Stimulated activated naive CD8-positive, alpha-beta T cell treated with anti-CD3 and anti-CD28 coated beads, Interleukin-15, amount 100 ng/mL, for 72 hours (primary cell): ENCODE measurements at regions not wholly inside any gene's neighbourhood (a gene's known extent, or its start where the extent isn't known, plus 50 kb on each side); places are given as distances from the start of the nearest gene placed in this dataset.
A peak's percentile ranks its signal among the peaks of the same experiment; 100 is the strongest.
"Not testable (repeated sequence)": the region's sequence is repeated elsewhere in the genome, so short reads cannot be mapped to it uniquely, and the experiment has no call there.

Experiments used
- ATAC-seq: fragments of 150-1000 bp; cut with Tn5 transposase; 2 replicates; pipeline ENCODE4 v1.10.0; 2021; ENCODE audit warnings: mild to moderate bottlenecking, moderate library complexity
- DNase-seq, 2 donors: peaks; one replicate each; pipeline ENCODE4 v3.0.0; 2021 to 2022
- H3K27ac Mint-ChIP-seq, 2 donors: one replicate each; pipeline ENCODE4 v1.8.0; 2022; ENCODE audit warnings: mild to moderate bottlenecking in 2 of 2, mixed read lengths in 2 of 2, moderate library complexity in 2 of 2
- H3K27me3 Mint-ChIP-seq: one replicate; pipeline ENCODE4 v1.8.0; 2022; ENCODE audit warnings: mixed read lengths
- H3K4me1 Mint-ChIP-seq: one replicate; pipeline ENCODE4 v1.8.0; 2022; ENCODE audit warnings: mild to moderate bottlenecking, mixed read lengths
- H3K4me3 Mint-ChIP-seq, 2 donors: one replicate each; pipeline ENCODE4 v1.8.0; 2022; ENCODE audit warnings: mild to moderate bottlenecking in 2 of 2, mixed read lengths in 2 of 2, moderate library complexity in 1 of 2
- H3K9me3 Mint-ChIP-seq, 2 donors: one replicate each; pipeline ENCODE4 v1.8.0; 2022; ENCODE audit warnings: mixed read lengths in 2 of 2

DNA sequence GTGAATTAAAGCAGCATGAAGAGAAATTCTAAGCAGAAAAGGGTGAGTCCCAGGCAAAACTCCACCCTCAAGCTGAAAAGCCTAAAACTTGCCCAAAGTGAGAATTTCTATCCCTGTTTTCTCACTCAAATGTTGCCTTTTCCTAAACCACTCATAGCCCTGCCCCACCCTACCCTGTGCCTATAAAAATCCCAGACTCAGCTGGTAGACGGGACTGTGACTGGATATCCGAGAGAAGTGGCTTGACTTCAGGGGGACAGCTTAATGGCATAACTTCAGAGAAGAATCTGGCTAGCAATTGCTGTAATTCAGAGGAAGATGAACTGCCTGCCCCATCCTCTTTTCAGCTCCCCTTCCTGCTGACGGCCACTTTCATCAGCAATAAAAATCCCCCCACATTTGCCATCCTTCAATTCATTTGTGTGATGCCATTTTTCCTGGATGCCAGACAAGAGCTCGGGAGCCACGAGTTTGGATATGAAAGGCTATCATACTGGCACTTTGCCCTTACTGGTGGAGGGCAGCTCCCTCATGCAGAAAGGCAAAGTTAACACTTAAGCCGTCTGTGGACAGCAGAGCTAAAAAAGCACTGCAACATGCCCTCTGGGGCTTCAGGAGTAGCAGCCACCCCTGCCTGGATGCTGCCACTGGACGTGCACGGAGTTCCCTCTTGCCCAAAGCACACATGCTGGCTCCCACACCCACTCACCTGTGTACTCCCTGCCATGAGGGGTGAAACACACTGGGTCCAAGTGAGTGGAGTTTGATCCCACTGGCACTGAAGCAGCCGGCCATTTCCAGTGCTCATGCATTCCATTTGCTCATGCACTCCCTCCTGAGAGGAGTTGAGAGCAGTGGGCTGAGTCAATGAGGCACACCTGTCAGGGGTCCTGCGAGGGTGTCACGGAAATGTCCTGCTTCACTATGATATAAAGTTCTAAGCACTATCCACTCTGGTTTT, 670.6 kb downstream of the PLOD2 start:
- Mint-ChIP-seq H3K27ac (no peak overlapping the region), H3K27me3 (no peaks in the 10 kb centered on the region), H3K4me1 (no peaks in the 10 kb centered on the region), H3K9me3 (peaks cover 0 to 4% of the 10 kb centered on the region in 2 donors), H3K4me3 (no peak overlapping the region)
- DNase-seq (no peak), ATAC-seq (no peak)

DNA sequence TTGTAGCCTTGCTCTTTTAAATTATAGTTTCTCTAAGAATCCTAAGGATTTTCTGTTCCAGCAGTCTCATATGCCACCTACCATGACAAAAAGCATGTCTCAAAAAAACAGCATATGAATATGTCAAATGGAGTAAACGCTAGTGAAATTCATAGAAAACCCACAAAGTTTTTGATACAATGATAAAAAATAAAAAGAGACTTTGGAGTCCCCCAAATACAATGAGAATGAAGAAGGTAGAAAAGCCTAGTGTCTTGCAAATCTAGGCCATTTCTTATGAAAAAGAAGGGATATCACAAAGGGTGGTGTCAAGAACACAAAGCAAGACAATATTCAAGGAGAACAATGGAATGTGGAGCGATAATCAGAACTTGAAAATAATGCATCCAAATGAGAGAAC, 668.5 kb downstream of the PLOD2 start:
- Mint-ChIP-seq H3K27ac (no peak overlapping the region), H3K4me3 (no peak overlapping the region), H3K4me1 (no peaks in the 10 kb centered on the region), H3K27me3 (no peaks in the 10 kb centered on the region), H3K9me3 (peaks cover 0 to 4% of the 10 kb centered on the region in 2 donors)
- DNase-seq (no peak), ATAC-seq (no peak)

DNA sequence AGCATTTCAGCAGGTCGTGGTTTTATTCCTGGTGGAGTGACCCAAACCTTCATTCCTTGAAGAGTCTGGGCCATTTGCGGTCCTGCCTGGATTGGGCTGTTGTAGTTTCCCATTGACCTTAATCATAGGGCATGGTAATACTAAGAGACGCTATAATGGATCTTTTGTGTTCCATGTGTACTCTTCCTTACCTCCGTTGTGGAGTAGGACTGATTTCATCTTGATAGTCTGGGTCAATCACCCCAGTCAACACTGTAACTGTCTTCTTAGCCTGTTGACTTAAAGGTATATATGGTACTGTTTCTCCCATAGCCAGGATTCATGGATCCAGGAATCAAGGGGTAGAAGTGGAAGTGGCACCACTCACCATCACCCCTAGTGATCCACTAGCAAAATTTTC, 643.6 kb downstream of the PLOD2 start:
- ATAC-seq, H3K4me1 Mint-ChIP-seq, H3K27ac Mint-ChIP-seq, H3K4me3 Mint-ChIP-seq, H3K27me3 Mint-ChIP-seq, DNase-seq, H3K9me3 Mint-ChIP-seq: not testable (repeated sequence)

DNA sequence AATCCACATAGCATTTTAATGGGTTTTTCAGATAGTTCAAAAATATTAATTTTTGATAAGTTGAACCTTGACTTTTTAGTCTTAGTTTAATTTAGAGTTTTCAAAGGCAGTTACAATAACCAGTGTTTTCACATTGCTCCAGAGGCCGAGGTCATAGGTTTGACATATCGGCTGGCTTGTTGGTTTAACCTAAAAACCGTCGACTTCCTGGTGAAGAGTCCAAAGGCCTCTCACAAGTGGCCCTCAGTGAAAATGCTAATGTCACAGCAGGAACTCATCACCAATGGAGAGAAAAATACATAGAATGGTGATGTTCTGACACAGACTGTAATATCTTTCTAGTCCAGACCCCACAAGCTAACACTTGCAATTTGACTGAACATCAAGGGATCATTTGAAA, 642.3 kb downstream of the PLOD2 start:
- DNase-seq, result no peak
- no peaks in the 10 kb centered on the region for H3K4me1 Mint-ChIP-seq
- no peak overlapping the region for H3K27ac Mint-ChIP-seq
- ATAC-seq, result no peak
- H3K4me3 Mint-ChIP-seq, result no peak overlapping the region
- H3K27me3 Mint-ChIP-seq, result no peaks in the 10 kb centered on the region
- no peaks in the 10 kb centered on the region for H3K9me3 Mint-ChIP-seq

- ATAC-seq (no peak), DNase-seq (no peak)
- Mint-ChIP-seq H3K9me3 (no peaks in the 10 kb centered on the region), H3K4me3 (no peak overlapping the region), H3K27me3 (no peaks in the 10 kb centered on the region), H3K27ac (no peak overlapping the region), H3K4me1 (no peaks in the 10 kb centered on the region)
Measured at GRCh38 chr3:145519398-145520047, 641.5 kb downstream of the PLOD2 start.

DNA sequence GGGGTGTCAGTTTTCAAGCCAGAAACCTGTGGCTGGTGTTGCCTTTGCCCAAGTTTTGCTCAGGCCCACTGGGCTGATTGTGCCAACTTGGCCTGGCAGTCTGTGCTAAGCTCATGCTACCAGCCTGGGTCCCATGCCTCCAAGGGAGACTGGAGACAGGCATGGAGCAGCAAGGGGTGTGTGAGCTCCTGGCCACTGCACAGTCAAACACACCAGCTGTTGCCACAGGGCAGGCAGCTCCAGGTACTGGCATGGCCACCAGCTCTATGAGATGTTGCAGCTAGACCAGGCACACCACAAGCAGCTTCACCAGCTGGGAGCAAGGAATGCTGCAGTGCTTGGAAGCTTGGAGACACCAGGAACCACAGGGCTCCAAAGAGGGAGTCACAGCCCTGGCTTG, 638.8 kb downstream of the PLOD2 start:
- Mint-ChIP-seq H3K4me3 (no peak overlapping the region), H3K27me3 (no peaks in the 10 kb centered on the region), H3K9me3 (no peaks in the 10 kb centered on the region), H3K27ac (no peak overlapping the region), H3K4me1 (no peaks in the 10 kb centered on the region)
- DNase-seq (no peak), ATAC-seq (peak; percentile 7)

- Mint-ChIP-seq H3K27me3 (no peaks in the 10 kb centered on the region), H3K27ac (no peak overlapping the region), H3K4me3 (no peak overlapping the region), H3K4me1 (no peaks in the 10 kb centered on the region), H3K9me3 (no peaks in the 10 kb centered on the region)
- ATAC-seq (peak; percentile 26), DNase-seq (no peak)
Measured at GRCh38 chr3:145522893-145523651, 637.9 kb downstream of the PLOD2 start.

DNA sequence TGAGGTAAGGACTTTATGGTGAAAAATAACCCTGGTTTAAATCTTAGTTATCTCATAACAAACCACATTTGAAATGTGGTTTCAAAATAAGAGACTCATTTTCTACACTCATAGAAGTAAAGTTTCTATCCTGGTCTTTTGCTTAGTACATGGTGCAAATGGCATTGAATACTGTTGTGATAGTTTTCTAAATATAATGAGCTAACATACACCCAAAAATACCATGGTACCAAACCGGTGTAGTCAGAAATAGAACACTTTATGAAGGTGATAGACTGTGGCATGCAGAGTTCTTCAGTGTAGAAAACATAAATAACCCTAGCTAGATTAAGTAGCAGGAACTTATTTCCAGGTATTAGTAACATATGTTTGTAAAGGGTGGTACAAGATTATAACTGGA, 629.4 kb downstream of the PLOD2 start:
- no peaks in the 10 kb centered on the region for H3K4me1 Mint-ChIP-seq
- no peak for DNase-seq
- H3K9me3 Mint-ChIP-seq, result peaks cover 0 to 7% of the 10 kb centered on the region in 2 donors
- ATAC-seq, result no peak
- no peaks in the 10 kb centered on the region for H3K27me3 Mint-ChIP-seq
- H3K27ac Mint-ChIP-seq, result no peak overlapping the region
- H3K4me3 Mint-ChIP-seq, result no peak overlapping the region

DNA sequence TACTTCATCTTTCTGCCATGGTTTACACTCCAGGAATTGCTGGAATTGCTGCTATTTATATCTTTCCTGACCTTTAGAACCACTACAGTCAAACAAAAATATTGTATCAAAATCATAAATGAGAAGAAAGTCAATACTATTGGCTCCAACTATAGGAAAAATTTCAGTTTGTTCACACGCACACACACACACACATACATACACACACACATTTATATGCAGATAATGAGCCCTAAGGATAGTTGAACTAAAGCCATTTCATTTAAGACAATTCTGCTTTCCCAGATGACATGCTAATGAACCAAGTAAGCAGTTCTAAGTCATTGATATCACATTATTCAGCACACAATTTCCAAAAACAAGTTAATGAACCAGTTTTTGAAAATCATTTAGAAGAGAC, 627.3 kb downstream of the PLOD2 start:
- Mint-ChIP-seq H3K27ac (no peak overlapping the region), H3K27me3 (no peaks in the 10 kb centered on the region), H3K4me3 (no peak overlapping the region), H3K9me3 (peaks cover 4 to 12% of the 10 kb centered on the region in 2 donors), H3K4me1 (no peaks in the 10 kb centered on the region)
- DNase-seq, result no peak
- ATAC-seq, result no peak

DNA sequence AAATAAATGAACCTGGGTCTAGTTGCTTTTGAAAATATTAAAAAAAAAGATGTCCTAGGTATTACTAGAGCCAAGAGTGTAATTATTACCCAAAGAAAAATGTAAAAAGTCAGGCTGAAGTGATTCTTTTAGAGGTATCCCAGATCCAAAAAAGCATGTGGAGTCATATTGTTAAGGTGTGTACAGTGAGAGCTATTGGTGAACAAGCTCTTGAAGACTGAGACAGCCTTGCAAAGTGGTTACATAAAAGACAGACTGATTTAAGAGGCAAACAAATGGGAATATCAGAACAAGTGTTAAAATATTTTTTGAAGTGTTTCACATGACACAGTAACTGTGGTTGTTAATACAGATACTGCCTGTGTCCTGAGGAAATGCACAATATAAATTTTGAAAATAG, 624.5 kb downstream of the PLOD2 start:
- Mint-ChIP-seq H3K27me3 (no peaks in the 10 kb centered on the region), H3K4me1 (no peaks in the 10 kb centered on the region), H3K27ac (no peak overlapping the region), H3K4me3 (no peak overlapping the region), H3K9me3 (peaks cover 4 to 5% of the 10 kb centered on the region in 2 donors)
- ATAC-seq (no peak), DNase-seq (no peak)

DNA sequence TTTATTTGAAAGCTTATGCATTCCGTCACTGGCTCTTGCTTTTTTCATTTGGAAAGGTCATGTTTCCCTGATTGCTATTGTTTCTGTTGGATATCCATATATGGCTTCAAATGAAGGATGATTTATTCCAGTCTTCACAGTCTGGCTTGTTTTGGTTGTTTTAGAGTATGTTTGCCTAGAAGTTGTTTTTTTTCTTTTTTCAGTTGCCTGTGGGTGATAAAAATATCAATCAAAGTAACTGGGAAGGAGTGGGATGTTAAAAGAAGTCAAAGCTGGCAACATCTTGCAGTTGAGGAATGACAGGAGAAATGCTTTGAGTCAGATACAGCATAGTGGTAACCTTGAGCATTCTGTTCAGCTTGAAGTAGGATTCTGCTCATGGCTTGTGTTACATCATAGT, 610.5 kb downstream of the PLOD2 start:
- H3K27me3 Mint-ChIP-seq, result no peaks in the 10 kb centered on the region
- ATAC-seq (no peak), DNase-seq (no peak)
- no peak overlapping the region for H3K27ac Mint-ChIP-seq
- no peaks in the 10 kb centered on the region for H3K4me1 Mint-ChIP-seq
- peaks cover 30 to 32% of the 10 kb centered on the region in 2 donors for H3K9me3 Mint-ChIP-seq
- H3K4me3 Mint-ChIP-seq, result no peak overlapping the region

- Mint-ChIP-seq H3K4me3 (no peak overlapping the region), H3K27ac (no peak overlapping the region), H3K9me3 (peaks cover 16 to 35% of the 10 kb centered on the region in 2 donors), H3K4me1 (no peaks in the 10 kb centered on the region), H3K27me3 (no peaks in the 10 kb centered on the region)
- ATAC-seq (no peak), DNase-seq (no peak)
Measured at GRCh38 chr3:145557405-145557804, 603.6 kb downstream of the PLOD2 start.

DNA sequence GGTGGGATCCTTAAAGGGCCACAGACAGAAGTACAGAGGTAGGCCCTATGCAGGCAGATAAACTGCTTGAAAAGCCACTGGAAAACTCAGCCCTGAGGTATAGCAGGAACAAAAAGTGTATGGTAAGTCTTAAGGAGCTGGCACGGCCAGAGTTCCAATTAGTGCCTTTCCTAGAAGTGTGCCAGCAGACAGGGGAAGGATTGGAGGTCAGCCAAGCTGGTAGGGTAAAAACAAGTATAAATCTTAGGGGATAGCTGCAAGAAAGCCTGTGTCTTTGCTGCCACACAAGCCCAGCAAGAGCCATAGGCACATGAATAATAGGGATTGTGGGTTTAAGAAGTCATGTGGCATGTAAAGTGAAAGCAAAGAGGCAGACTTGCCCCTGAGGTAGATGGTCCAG, 582.5 kb downstream of the PLOD2 start:
- ATAC-seq (no peak), DNase-seq (no peak)
- Mint-ChIP-seq H3K27ac (no peak overlapping the region), H3K4me3 (no peak overlapping the region), H3K9me3 (peaks cover 5 to 17% of the 10 kb centered on the region in 2 donors), H3K4me1 (no peaks in the 10 kb centered on the region), H3K27me3 (no peaks in the 10 kb centered on the region)

DNA sequence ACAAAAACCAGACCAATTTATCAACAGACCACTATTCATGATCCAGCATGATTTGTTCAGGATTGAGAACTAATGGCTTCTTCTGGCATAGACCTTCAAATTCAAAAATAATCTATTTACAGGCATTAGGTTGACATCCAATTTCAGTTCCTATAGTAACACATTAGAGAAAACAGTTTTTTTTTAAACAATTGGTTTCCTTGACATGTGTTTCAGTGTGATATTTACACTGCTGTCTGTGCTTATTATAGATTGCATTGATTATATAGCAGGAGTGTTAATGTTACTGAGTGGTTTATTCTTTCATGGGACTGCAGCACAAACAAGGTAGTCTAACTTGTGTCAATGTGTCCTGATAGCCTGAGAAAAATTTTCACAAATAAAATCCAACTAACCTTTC, 579.3 kb downstream of the PLOD2 start:
- Mint-ChIP-seq H3K9me3 (peaks cover 5 to 17% of the 10 kb centered on the region in 2 donors), H3K4me3 (no peak overlapping the region), H3K27ac (no peak overlapping the region), H3K4me1 (no peaks in the 10 kb centered on the region), H3K27me3 (no peaks in the 10 kb centered on the region)
- no peak for DNase-seq
- ATAC-seq, result no peak

DNA sequence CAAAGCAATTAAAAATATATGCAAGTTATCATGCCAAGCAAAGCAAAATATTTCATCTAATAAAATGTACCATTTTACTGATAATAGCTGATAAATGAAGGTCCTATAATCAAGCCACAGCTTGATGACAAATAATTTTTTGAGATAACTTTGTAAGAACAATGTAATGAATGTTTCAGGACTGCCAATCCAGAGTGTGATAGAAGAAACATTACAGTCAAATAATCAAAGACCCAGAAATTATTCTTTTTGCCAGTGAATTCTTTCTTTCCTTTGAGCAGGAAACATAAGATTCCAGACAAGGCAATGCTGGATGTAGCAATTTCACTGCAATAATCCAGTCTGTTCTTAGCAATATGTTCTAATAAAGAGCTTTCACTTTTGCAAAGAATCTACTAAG, 556.1 kb downstream of the PLOD2 start:
- Mint-ChIP-seq H3K27ac (no peak overlapping the region), H3K4me1 (no peaks in the 10 kb centered on the region), H3K27me3 (no peaks in the 10 kb centered on the region), H3K4me3 (no peak overlapping the region), H3K9me3 (peaks cover 6 to 15% of the 10 kb centered on the region in 2 donors)
- no peak for DNase-seq
- no peak for ATAC-seq

GRCh38 chr3:145620002-145620401, 541.0 kb downstream of the PLOD2 start:
- Mint-ChIP-seq H3K27me3 (no peaks in the 10 kb centered on the region), H3K4me1 (no peaks in the 10 kb centered on the region), H3K27ac (no peak overlapping the region), H3K9me3 (peaks cover 19 to 32% of the 10 kb centered on the region in 2 donors), H3K4me3 (no peak overlapping the region)
- no peak for DNase-seq
- no peak for ATAC-seq
